VCaP (cell line): ENCODE measurements at regions not wholly inside any gene's neighbourhood (a gene's known extent, or its start where the extent isn't known, plus 50 kb on each side); places are given as distances from the start of the nearest gene placed in this dataset.

Experiments
- H3K27ac ChIP-seq: fragments of 450-650 bp; 2 replicates; pipeline ENCODE4 v1.5.1; 2017
- TF ChIP-seq, protein P1 (sequence below): fragments of 450-650 bp; conservative IDR thresholded peaks from 2 replicates; pipeline ENCODE4 v1.5.1; 2017; ENCODE audit warnings: mild to moderate bottlenecking, moderate library complexity

DNA sequence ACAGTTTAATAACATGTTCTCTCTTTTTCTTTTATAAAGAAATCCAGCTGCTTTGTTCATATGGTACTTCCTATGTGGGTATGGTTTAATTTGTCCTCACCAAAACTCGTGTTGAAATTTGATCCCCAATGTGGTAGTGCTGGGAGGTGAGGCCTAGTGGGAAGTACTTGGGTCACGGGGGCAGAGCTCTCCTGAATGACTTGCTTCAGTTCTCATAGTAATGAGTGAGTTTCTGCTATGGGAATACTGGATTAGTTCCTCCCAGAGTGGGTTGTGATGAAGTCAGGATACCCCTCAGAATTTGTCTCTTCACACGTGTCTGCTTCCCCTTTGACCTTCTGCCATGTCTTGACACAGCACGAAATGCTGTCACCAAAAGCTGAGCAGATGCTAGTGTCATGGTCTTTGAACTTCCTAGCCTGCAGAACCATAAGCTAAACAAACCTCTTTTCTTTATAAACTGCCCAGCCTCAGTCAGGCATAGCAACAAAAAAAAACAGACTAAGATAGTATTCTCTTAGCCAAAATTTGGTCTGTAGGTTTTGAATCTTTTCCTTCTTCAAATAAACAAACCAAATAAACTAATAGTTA, 87.8 kb upstream of the HS3ST5 start:
- TF ChIP-seq, protein P1, sequence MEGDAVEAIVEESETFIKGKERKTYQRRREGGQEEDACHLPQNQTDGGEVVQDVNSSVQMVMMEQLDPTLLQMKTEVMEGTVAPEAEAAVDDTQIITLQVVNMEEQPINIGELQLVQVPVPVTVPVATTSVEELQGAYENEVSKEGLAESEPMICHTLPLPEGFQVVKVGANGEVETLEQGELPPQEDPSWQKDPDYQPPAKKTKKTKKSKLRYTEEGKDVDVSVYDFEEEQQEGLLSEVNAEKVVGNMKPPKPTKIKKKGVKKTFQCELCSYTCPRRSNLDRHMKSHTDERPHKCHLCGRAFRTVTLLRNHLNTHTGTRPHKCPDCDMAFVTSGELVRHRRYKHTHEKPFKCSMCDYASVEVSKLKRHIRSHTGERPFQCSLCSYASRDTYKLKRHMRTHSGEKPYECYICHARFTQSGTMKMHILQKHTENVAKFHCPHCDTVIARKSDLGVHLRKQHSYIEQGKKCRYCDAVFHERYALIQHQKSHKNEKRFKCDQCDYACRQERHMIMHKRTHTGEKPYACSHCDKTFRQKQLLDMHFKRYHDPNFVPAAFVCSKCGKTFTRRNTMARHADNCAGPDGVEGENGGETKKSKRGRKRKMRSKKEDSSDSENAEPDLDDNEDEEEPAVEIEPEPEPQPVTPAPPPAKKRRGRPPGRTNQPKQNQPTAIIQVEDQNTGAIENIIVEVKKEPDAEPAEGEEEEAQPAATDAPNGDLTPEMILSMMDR: no peak
- no peak overlapping the region for H3K27ac ChIP-seq

DNA sequence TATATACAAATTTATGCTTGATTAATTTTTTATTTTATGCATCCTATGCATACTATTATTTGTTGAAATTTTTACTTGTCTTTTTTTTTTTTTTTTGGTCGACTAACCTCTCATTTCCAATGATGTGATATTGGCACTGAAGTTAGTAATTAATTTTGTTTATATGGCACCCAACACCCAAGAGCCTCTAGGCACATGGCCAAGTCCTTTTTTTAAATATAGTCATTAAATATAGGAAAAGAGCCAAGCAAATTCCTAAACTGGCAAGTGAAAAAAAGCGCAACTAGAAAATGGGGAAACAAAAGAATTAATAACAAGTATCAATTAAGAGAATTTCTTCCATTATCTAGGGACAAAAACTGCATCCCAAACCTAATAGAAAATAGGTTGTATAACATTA, 85.5 kb upstream of the HS3ST5 start:
- TF ChIP-seq, protein P1: no peak
- H3K27ac ChIP-seq: no peak overlapping the region

DNA sequence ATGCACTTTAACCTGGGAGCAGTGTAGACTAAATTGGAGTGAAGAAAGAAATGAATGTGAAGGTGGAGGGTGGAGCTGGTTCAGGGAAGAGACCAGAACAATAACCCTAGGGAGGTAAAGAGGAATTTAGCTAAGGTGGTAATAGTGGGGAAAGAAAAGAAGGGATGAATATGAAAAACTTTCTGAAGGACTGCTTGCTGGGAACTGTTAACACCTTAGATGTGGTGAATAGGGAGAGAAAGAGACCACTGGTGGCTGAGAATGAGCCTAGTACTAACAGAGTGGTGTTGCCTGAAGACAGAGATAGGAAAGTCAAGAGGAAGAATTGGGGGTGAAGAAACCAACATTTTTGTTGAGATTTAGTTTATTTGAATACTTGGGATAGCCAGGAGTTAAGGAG, 78.4 kb upstream of the HS3ST5 start:
- TF ChIP-seq, protein P1: no peak
- no peak overlapping the region for H3K27ac ChIP-seq

DNA sequence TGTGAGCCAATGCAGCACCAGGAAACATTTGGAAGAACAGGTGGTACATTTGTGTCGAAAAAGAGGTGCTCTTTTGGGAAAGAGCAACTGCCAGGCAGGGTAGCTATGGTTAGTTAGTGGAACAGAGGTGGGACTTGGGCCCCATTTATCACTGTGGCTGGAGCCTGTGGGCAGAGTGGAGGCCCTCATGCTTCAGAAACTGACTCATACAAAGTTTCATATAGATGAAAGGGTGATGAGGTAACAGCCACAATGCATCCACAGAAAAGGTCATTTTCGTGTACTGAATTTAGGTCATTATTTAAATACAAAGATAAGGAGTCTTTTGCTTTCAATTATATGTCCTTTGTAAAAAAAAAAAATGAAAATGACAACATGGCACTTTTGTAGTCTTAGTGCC, 76.4 kb upstream of the HS3ST5 start:
- no peak overlapping the region for H3K27ac ChIP-seq
- TF ChIP-seq, protein P1: no peak

DNA sequence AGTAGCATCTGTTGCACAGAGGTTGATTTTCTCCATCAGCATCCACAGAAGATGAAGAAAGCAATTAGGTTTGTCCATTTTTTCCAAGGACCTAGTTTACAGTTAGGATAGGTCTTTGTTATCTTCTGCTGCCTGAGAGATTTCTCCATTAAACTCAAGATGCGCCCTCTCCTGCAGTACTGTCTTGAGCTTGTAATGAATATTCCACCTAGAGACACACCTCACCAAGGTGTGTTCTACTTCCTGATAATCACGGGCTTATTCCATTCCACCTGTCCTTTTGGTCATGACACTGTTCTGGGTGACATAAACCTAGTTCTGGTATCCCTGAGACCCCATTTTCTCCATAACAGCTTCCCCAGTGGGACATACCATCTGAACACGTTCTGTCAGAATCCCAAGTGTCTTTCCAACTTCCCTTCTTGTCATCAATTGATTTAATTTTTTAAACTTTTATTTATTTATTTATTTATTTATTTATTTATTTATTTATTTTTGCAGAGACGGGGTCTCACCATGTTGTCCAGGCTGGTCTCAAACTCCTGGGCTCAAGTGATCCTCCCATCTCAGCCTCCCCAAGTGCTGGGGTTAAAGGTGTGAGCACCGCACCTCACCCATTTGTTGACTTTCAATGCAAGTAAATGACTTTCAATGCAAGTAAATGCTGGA, 75.6 kb upstream of the HS3ST5 start:
- TF ChIP-seq, protein P1: no peak
- no peak overlapping the region for H3K27ac ChIP-seq

DNA sequence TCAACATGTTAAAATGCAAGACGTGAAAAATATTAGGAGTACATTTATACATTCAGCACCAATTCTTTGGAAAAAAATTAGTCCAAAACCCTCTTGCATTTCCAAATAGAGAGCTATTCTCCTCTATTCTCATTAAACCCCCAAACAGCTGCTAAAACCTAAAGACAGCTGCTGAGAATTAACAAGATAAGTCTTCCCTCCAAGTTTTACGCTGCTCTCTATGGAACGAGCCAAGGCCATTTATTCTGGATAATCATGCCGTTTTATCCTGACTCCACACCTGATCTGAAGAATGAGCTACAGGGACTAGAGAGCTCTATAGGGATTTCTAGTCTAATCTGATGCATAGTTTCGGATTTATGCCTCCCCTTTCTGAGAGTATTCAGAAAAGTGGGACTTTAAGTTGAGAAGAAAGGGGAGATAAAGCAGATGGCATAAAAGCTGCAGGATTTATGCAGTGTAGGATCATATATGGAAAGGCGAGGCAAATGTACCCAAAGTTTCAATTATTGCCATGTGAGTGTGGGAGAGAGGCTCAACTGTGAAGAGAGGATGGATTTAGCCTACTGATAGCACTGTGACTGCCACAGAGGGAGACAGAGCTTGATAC, 64.7 kb upstream of the HS3ST5 start:
- TF ChIP-seq, protein P1: no peak
- H3K27ac ChIP-seq: no peak overlapping the region

DNA sequence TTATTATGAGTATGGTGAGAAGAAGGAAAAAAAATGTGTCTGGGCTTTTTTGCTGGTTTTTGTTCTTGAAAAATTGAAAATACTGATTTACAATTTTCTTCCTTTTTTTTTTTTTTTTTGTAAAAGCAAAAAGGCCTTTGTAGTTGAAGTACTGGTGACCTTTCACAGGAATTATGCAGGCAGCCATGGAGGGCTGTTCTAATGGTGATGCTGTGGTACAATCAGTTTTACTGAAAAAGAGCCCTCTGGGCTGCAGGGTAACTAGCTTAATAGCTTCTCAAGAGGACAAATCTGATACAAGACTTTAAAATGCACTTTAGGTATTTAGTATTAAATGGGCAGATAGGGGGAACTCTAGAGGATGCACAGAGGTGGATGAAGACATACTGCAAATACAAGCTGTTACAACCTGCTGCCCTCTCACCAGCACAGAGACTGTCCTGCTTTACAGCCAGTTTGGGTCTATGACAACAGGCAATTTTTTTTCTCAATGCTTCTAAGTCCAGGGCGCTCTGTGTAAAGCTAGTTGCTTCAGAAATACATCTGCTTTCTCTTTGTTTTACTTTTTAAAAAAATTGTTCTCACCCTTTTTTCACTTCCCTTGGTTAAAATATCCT, 61.6 kb upstream of the HS3ST5 start:
- no peak overlapping the region for H3K27ac ChIP-seq
- TF ChIP-seq, protein P1: no peak
